NCI-H1694 (cell line): ENCODE measurements at regions not wholly inside any gene's neighbourhood (a gene's known extent, or its start where the extent isn't known, plus 50 kb on each side); places are given as distances from the start of the nearest gene placed in this dataset.

Experiments used
- DNase-seq: peaks from one replicate; lab custom pipeline; 2025; lab: John Stamatoyannopoulos, UW

DNA sequence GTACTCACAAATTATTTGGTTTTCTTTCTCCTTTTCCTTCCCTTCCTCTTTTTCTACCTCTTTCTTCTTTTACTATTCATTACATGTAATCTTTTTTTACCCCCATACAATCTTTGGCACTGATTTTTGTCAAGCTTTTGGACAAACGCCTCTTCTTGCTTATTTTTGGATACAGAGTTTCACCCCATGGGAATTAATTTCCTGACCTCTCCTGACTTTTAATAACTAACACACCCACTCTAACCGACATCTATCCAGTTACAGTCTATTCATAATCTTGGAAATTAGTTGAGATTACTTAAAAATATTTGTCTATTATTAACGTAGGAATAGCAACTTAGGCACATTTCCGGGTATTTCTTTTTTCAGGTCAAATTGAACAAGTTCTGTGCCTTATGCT is 101.2 kb downstream of the HDGFL1 start:
- DNase-seq = no peak

DNA sequence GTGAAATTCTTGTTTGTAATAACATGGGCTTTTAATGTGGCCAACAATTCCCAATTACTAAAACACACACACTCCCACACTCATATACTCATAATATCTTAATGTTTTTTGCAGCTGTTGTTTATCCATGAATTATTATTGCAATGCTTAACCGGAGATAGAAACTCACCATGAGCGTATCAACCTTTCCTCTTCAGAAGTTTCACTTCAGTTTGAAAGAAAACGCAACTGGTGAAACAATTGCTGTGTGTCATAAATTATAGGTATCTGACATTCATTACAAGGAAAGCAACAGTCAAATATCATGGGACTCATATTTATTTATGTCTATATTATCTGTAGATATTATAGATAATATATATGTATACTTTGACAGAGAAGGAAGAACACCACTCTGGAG is 104.1 kb downstream of the HDGFL1 start:
- no peak for DNase-seq

DNA sequence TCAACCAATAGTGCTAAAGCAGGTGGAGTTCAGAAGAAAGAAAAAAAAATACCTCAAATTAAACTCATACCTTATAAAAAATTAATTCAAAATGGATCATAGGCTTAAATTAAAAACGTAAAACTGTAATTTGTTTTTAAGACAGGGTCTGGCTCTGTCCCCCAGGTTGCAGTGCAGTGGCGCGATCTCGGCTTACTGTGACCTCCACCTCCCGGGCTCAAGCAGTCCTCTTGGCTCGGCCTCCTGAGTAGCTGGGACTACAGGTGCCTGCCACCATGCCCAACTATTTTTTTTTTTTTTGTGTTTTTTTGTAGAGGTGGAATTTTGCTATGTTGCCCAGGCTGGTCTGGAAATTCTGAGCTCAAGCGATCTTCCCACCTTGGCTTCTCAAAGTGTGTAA is 111.6 kb downstream of the HDGFL1 start:
- no peak for DNase-seq

DNA sequence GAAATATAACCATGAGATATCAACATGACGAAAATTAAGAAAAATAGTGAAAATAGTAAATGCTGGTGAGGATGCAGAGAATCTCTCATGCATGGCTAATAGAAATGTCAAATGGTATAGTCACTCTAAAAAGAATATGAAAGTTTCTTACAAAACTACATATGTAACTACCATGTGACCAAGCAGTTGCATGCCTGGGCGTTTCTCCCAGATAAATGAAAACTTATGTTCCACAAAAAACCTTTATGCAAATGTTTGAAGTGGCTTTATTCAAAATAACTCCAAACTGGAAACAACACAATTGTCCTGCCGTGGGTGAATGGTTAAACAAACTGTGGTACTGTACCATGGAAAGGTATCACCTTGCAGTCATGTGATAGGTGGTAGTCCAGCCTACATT is 112.4 kb downstream of the HDGFL1 start:
- DNase-seq = no peak

DNA sequence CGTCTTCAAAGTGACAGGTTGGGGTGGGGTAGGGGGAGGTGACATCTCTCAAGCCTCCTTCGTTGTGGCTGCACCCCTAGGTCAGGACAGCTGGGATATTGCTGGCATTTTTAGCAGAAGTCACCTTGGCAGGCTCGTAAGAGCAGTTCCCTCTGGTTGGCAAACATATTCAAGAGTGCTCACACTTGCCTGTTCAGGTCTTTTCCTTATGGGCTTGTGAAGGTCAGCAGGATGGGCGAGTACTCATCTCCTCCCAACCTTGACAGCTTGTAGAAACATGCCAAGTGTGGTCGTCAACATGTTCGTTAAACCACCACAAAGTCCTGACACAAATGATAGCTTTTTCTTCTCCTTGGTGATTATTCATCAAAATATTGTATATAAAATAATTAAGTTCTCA is 113.6 kb downstream of the HDGFL1 start:
- DNase-seq = no peak

DNA sequence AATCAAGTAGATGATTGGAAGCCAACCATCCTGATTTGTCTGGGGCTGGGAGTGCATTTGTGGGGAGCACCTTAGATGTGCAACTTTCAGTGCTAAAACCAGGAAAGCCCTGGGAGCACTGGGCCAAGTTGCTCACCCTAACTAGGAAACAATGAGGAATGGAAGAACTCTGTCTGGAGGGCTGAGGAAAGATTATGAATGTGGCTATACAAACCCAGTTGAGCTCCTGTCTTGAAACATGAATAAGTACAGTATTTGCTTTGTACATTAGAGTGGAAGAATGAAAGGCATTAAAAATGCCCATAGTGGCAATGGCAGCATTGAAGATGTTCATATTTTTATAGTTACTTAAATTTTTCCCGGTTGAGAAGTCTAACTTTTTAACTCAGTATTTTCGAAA is 121.1 kb downstream of the HDGFL1 start:
- no peak for DNase-seq

DNA sequence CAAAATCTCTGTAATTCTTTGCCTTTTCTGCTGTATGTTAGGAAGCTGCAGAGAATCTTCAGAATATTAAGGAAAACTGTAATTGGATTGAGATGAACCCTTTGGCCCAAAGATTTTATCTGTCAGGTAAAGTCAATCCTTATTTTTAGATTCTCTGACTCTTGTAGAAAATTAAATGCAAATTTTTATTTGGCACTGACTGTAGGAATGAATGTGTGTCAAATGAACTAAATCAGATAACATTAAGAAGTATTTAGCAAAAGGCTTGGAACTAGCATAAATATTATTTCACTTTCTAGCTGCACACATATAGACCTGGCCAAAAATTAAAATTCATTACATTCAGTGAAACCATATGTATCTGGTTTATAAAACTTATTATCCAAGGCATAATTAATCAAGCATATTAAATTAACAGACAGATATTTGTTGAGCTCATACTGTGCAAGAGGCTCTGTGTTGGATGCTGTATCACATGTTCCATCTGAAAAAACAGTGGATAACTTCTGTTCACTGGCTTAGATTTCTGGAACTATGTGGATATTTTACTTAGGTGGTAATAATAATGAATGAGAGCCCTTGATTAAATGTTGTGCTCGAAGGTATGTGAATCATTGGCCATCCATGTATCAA is 124.8 kb downstream of the HDGFL1 start:
- no peak for DNase-seq

DNA sequence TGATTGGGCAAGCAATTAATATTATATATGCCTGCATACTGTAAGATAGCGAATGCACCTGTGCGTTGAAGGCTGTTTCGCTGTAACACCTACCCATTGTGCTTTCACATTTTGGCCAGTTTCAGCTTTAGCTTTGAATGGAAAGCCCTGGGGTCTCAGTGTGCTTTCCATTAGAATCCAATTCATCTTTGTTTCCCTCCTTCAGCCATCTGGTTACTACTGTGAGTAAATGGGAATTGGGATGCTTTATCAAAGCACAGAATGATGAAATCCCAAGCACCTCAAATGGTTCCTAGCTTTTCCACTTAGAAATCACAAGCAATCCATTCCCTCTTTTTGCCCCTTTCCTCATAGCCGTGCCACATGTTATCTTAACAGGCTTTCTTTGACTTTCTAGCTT is 127.1 kb downstream of the HDGFL1 start:
- no peak for DNase-seq

DNA sequence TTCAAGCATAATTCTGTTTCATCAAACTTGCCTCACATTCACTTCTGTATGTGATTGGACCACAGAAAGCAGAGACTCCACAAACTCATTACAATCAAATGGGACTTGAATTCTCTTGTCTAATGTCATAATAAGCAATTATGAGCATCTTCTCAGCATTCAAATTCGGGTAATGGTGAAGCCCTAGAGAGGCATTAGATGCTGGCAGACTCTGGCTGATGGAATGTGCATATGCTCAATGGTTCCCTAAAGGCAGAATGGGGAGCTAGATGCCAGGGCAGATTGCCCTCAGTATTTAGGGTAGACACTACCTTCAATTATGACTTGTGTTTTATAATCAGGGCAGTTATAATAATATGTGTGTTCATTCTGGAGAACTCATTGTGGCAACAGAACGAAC is 127.9 kb downstream of the HDGFL1 start:
- no peak for DNase-seq

DNA sequence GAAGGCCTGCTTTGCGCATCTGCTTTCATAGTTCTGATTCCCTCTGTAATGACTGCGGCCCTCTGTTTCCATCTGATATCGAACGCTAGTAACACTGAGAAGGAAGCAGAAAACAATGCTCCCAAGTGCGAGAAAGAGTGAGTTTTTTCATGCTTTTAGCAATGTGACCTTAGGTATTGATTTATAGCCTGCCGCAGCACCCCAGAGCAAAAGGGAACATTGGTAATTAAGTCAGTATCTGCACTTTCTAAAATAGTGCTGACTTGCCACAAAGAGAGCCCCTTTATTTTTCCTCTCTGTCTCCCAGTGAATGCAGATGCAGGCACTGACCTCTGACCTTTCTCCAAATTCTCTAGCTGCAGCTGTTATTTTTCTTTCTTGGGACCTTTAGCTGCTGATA is 129.8 kb downstream of the HDGFL1 start:
- DNase-seq = no peak

DNA sequence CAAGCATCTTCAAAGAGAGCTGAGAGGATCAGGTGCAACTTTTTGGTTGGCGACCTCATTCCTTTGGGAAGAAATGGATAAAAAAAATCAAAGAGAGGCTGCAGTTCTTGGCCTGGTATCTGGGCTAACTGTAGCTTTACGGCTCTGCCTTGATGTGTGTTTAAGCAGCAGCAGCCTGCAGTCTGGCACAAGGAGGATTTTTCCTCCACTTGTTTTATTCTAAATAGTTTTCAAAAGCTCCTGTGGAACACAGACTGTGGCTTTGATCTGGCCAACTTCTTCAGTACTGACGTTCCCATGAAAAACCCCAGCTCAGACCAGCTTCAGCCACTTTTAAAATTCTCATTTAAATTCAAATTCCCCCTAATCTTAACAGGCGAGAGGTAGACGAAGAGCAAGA is 137.3 kb downstream of the HDGFL1 start:
- DNase-seq = no peak

DNA sequence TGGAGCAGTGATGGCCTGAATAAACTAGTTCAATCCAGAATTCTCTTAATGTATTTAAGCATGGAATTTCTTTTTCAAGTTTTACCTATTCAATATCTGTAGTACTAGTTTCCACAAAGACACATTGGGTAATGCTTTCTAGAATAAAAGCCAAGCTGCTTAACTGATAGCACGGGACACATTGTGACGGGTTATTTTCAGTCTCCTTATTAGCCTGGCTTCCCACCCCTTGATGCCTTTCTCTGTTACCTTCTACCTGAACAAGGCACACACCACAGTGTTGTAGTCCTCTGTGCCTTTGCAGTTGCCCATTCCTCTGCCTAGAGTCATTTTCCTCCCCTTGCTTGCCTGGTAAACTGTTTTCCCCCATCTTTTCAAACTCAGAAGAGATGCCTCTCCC is 139.1 kb downstream of the HDGFL1 start:
- DNase-seq = no peak

DNA sequence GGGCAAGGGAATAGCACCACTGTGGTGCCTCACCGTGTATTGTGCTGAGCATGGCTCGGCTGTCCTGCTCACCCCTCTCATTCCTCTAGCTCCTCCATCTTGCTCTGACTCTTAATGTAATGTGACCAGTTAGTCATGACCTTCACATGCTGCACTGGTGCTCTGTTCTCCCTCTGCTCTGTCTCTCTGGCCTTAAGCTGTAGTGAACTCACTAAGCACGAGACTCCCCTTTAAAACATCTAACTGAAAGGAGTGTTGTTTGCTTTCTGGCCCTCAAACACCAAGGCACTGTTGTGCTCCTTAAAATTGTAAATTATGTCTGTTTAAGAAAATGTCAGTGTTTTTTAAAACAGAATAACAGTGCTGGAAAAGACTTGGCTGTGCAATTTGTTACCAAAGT is 140.4 kb downstream of the HDGFL1 start:
- DNase-seq = no peak

DNA sequence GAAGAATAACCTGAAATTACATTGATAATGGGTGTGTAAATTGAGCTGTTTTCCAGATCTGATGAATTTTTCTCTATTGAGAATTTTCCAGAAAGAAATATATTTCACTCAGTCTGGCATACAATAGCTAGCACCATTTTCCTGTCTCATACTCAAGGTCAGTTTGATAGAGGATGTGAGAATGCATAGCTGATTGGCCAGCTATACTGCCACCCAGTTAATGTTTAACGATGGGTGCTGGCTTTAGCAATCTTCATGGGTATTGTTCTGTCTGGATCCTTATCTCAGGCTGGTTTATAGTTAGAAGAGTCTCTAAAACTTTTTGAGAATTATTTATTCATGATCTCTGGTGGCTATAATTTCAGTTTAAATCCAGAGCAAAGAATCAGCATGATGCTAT is 147.4 kb downstream of the HDGFL1 start:
- no peak for DNase-seq

DNA sequence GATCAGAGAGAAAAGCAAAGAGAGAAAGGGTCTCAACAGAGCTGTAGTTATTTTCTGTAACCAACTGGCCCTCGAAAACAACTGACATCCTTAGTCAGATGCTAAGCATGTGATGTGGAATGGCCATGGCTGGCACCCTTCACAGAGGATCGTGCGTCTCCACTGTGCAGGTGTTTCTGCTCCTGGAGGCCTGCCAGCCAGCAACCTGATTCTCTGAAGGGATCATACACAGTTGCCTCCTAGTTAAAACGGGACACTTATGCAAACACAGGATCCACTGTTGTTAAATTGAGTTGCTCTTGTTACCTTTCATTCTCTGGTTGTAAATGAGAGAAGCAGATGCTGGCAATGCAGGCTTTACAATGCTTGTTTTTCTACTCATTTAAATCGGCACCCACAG is 148.5 kb downstream of the HDGFL1 start:
- DNase-seq = no peak

DNA sequence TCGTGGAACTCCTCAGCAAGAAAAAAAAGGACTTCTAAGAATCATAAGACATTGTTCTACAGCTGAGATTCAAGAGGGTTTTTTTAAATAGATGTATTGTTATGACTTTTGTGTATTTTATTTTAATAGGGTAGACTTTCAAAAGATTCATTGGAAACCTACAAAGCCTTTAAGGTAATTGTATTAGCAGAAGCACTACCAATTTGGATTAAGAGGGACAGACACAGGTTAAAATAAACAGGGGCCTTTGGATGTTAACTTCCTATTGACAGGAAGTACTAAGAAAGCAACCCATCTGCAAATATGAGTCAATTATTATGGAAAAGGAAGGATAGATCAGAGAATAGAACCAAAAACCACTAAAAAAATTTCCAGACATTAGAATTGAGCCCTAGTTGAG is 153.5 kb downstream of the HDGFL1 start:
- no peak for DNase-seq

DNA sequence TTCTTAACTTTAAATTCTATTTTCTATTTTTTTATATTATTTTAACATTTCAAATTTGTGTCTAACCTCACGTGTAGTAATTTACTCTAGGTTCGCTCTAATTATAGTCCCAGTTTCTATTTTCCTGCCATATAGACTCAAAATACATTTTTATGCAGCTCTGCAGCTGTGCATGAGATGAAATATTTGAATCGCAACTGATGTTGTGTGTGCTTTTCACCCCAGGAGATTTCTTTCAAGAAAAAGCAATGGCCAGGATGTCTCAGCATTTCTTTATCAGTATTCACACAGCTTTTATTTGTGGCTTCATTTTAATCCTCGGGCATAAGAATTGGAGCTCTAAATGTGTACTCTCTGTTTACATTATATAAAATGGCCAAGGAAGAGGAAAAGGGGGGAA is 157.6 kb downstream of the HDGFL1 start:
- no peak for DNase-seq

DNA sequence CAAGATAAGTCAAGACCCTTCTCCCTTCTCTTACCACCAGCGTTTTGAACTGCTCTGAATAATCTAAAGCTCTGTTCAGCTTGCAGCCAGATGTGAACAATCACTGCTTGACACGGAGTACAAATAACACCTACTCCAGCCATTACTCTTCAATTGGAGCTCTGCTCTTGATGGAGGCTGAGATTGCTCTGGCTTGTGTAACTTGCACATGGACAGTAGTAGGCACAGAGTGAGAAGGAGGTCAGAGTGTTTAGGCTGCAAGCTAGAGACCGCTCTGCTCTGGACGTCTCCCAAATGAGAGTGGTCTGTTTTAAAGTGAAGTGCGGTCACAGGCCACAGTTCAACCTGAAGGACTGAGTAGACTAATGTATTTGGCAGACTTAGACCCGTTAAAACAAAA is 158.3 kb downstream of the HDGFL1 start:
- DNase-seq = no peak

DNA sequence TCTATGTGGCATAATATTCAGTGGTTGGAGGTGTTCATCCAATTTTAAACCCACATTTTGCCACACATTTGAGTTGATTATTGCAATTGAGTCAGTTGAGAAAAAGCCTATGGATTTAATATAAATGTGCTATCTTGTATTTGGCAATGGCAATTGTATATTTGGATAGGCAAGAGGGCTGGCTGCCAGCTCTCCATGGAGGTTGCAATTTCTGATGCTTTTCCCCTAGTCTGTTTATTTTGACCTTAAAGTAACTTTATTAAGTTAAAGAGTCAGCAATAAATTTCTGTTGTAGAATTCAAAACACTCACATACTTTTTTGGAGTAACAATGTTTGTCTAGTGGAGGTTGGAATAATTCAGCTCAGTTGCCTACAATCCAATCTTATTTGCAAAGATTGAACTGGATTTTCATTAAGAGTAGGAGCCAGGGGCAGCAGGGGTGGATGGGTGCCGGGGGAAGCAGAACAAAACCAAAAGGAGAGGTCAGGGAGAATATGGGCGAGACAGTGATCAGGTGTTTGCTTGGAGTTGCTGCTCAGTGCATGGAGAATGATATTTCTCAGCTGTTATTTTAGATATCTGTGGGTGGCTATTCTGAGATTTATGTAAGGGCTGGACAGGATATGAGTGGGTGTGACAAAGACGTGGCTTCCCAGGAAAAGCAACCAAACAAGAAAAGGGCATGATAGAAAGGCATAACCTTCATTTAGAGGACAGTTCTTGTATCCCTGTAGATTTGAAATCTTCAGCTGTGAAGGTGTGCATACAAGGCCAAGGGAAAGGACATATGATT is 163.0 kb downstream of the HDGFL1 start:
- no peak for DNase-seq

DNA sequence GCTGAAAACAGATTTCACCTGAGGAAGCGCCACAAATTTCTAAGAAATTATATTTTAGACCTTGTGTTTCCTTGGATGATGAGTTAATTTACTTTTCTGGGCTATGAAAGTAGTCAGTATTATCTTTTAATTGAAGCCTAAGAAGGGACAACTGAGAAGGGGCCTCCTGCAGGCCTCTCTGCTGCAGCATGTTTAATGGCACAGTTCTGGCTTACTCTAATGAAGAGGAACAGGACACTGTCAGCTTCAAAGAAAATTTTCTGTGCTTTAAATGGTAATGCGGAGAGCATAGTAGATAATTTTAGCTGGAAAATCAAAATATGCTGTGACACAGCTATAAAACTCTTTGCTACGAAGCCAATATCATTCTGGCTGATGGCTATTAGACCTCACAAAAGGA is 167.4 kb downstream of the HDGFL1 start:
- DNase-seq = no peak

DNA sequence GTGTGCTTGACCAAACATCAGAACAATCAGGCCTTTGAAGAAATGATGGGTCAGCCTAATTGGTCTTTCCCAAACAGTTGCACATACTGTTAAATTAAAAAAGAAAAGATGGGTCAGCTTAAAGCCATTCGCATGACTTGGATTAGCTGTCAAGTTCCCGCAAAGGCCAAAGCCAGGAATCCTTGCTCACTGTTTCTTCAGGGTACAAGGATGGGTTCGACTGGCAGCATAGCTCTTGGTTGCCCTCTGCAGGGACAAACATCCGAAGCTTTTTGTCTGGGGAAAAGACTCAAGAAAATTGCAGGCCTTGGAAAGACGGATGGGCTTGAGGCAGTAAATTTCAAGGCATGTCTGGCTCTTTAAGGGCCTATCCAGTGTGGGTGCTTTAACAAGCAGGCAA is 168.0 kb downstream of the HDGFL1 start:
- DNase-seq = no peak

DNA sequence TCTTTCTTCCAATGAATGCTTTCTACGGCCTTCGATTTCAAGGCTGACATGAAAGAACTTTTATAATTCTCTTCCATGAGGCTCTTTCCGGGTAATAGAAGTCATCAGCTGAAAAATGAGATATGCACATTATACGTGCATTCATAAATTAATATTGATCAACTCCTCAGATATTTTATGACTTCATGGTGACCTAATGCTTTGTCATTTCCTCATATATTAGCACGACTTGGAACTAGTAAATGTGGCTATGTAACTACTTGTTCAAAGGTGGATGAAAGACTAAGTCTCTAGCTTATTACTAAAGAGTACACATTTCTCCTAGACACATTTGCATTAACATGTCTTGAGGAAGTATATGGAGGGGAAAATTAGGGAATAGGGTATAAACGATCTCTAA is 168.8 kb downstream of the HDGFL1 start:
- no peak for DNase-seq

DNA sequence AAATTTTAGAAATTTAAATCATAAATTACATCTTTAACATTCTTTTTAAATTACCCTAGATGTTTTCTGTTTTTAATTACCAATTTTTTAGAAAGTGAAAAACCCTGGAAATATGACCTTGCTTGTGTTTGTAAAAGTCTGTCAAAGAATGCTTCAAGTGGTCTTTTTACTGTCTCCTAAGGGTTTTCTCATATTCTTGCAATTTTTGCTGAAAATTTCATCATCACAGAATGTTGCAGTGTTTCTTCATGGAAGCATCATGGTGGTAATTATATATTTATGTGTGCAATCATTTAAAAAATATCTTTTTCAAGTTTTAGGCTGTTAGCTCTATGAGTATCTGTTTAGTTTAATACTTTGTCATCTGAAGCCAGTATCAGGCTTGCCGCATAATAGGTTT is 178.2 kb downstream of the HDGFL1 start:
- no peak for DNase-seq

DNA sequence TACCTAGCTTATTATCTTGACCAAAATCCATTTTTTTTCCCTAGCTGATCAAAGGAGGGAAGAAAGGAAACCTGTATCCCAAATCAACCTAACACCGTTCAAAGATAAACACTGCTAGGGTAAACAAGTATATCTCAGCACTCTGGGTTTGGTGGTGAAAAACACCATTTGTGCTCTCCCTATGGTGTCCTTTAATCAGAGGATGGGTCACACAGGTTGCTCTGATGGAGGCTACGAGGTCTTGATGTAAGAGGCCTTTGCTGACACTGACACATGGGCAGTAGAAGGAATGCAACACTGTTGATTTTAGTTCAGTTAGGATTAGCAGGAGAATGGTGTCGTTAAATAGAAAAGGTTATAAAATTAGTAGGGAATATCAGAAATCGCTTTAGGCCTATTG is 179.3 kb downstream of the HDGFL1 start:
- DNase-seq = no peak
